ENCODE measurements at regions not wholly inside any gene's neighbourhood (a gene's known extent, or its start where the extent isn't known, plus 50 kb on each side); places are given as distances from the start of the nearest gene placed in this dataset.

- TF ChIP-seq CTCF (IDR thresholded peaks at IDR 0.05; ENCODE audit: low read depth, low read length) (no peak), EZH2phosphoT487 (IDR thresholded peaks at IDR 0.05; ENCODE audit: low read depth) (no peak)
Observed at GRCh38 chr15:87207990-87208580, 1048.5 kb downstream of the NTRK3 start.
